Suprapubic skin (tissue), 4 donors: ENCODE measurements at regions not wholly inside any gene's neighbourhood (a gene's known extent, or its start where the extent isn't known, plus 50 kb on each side); places are given as distances from the start of the nearest gene placed in this dataset.

ENCODE experiments used
- DNase-seq, 2 donors: peaks; one replicate each; pipeline ENCODE4 v3.0.0-alpha.2; 2019; ENCODE audit warnings: low spot score in 2 of 2
- H3K27ac ChIP-seq: fragments of 200-600 bp; sonication (generic); one replicate; pipeline ENCODE4 v1.5.1; 2019
- H3K27me3 ChIP-seq: fragments of 200-600 bp; sonication (generic); one replicate; pipeline ENCODE4 v1.5.1; 2019
- H3K36me3 ChIP-seq: fragments of 200-600 bp; sonication (generic); one replicate; pipeline ENCODE4 v1.5.1; 2019
- H3K4me1 ChIP-seq: fragments of 200-600 bp; sonication (generic); one replicate; pipeline ENCODE4 v1.5.1; 2019
- H3K4me3 ChIP-seq: fragments of 200-600 bp; sonication (generic); one replicate; pipeline ENCODE4 v1.5.1; 2019; ENCODE audit warnings: mild to moderate bottlenecking
- H3K9me3 ChIP-seq: fragments of 200-600 bp; sonication (generic); one replicate; pipeline ENCODE4 v1.5.1; 2019
- CTCF ChIP-seq, 2 donors: fragments of 200-600 bp in 1 of 2; fragments of 450-650 bp in 1 of 2; sonication (generic) in 1 of 2; IDR thresholded peaks; one replicate each; pipeline ENCODE4 v1.5.1; 2016 to 2019; ENCODE audit warnings: antibody characterized with exemption in 2 of 2, mild to moderate bottlenecking in 1 of 2, moderate library complexity in 1 of 2
- EP300 ChIP-seq: sonication (generic); formaldehyde crosslinking; IDR thresholded peaks from one replicate; pipeline ENCODE4 v1.6.1; 2017; ENCODE audit warnings: antibody characterized with exemption
- POLR2A ChIP-seq, 2 donors: fragments of 450-650 bp; IDR thresholded peaks; one replicate each; pipeline ENCODE4 v1.6.1; 2017; ENCODE audit warnings: antibody characterized with exemption in 2 of 2, mild to moderate bottlenecking in 2 of 2, moderate library complexity in 2 of 2
- POLR2AphosphoS5 ChIP-seq, 3 donors: sonication (generic); formaldehyde crosslinking; IDR thresholded peaks; one replicate each; pipeline ENCODE4 v1.6.1; 2017; ENCODE audit warnings: antibody characterized with exemption in 3 of 3
- WGBS: methylation state at CpG from one replicate; pipeline ENCODE4 v1.1.5; 2018; 5-methylcytosine and 5-hydroxymethylcytosine counted together

- Histone ChIP-seq H3K4me3 (no peak overlapping the region), H3K36me3 (no peaks in the 10 kb centered on the region), H3K9me3 (no peaks in the 10 kb centered on the region), H3K27me3 (peaks cover 32% of the 10 kb centered on the region), H3K27ac (no peak overlapping the region), H3K4me1 (peaks cover 12% of the 10 kb centered on the region)
- DNase-seq, result peak; percentile 33 to 60
- TF ChIP-seq POLR2A (IDR thresholded peaks at IDR 0.05) (no peak), POLR2AphosphoS5 (IDR thresholded peaks at IDR 0.05) (no peak), CTCF (IDR thresholded peaks at IDR 0.05) (no peak), EP300 (no peak)
- 77% methylated on average over 11 of the region's 11 CpGs for WGBS
Observed at GRCh38 chr1:22204057-22204840, 61.4 kb upstream of the WNT4 start.

- TF ChIP-seq EP300 (no peak), CTCF (IDR thresholded peaks at IDR 0.05) (no peak), POLR2A (IDR thresholded peaks at IDR 0.05) (no peak), POLR2AphosphoS5 (IDR thresholded peaks at IDR 0.05) (no peak)
- H3K4me3 ChIP-seq, result no peak overlapping the region
- H3K4me1 ChIP-seq, result peaks cover 12% of the 10 kb centered on the region
- DNase-seq, result peak; percentile 50 to 77
- peaks cover 42% of the 10 kb centered on the region for H3K27me3 ChIP-seq
- 35% methylated on average over 15 of the region's 15 CpGs for WGBS
- H3K27ac ChIP-seq, result no peak overlapping the region
- H3K9me3 ChIP-seq, result no peaks in the 10 kb centered on the region
- no peaks in the 10 kb centered on the region for H3K36me3 ChIP-seq
Observed at GRCh38 chr1:22204989-22205913, 62.4 kb upstream of the WNT4 start.

- no peak for TF ChIP-seq POLR2A (IDR thresholded peaks at IDR 0.05)
- no peak for TF ChIP-seq EP300
- no peak for TF ChIP-seq CTCF (IDR thresholded peaks at IDR 0.05)
- TF ChIP-seq POLR2AphosphoS5 (IDR thresholded peaks at IDR 0.05), result no peak
- H3K9me3 ChIP-seq, result no peaks in the 10 kb centered on the region
- peaks cover 56% of the 10 kb centered on the region for H3K27me3 ChIP-seq
- peak in 1 of 2 donors; percentile 17 for DNase-seq
- H3K4me3 ChIP-seq, result no peak overlapping the region
- H3K36me3 ChIP-seq, result no peaks in the 10 kb centered on the region
- 77% methylated on average over 5 of the region's 6 CpGs for WGBS
- peaks cover 12% of the 10 kb centered on the region for H3K4me1 ChIP-seq
- H3K27ac ChIP-seq, result no peak overlapping the region
Observed at GRCh38 chr1:22206551-22207125, 63.7 kb upstream of the WNT4 start.

GRCh38 chr1:22207511-22208267, 64.8 kb upstream of the WNT4 start:
- Histone ChIP-seq H3K4me1 (peaks cover 12% of the 10 kb centered on the region), H3K27me3 (peaks cover 63% of the 10 kb centered on the region), H3K9me3 (no peaks in the 10 kb centered on the region), H3K27ac (no peak overlapping the region), H3K36me3 (no peaks in the 10 kb centered on the region), H3K4me3 (no peak overlapping the region)
- WGBS, result 33% methylated on average over 19 of the region's 23 CpGs
- TF ChIP-seq POLR2AphosphoS5 (IDR thresholded peaks at IDR 0.05), result no peak
- no peak for TF ChIP-seq EP300
- peak in 1 of 2 donors; percentile 49 for DNase-seq

- H3K27ac ChIP-seq, result no peak overlapping the region
- no peak for DNase-seq
- TF ChIP-seq POLR2AphosphoS5 (IDR thresholded peaks at IDR 0.05) (no peak), CTCF (IDR thresholded peaks at IDR 0.05) (no peak), EP300 (no peak), POLR2A (IDR thresholded peaks at IDR 0.05) (no peak)
- peaks cover 12% of the 10 kb centered on the region for H3K4me1 ChIP-seq
- H3K27me3 ChIP-seq, result peaks cover 69% of the 10 kb centered on the region
- H3K9me3 ChIP-seq, result no peaks in the 10 kb centered on the region
- WGBS, result 55% methylated on average over 20 of the region's 21 CpGs
- H3K4me3 ChIP-seq, result no peak overlapping the region
- H3K36me3 ChIP-seq, result no peaks in the 10 kb centered on the region
Observed at GRCh38 chr1:22208268-22208972, 65.5 kb upstream of the WNT4 start.
